Forelimb muscle (tissue), 1 donor: ENCODE measurements at regions not wholly inside any gene's neighbourhood (a gene's known extent, or its start where the extent isn't known, plus 50 kb on each side); places are given as distances from the start of the nearest gene placed in this dataset.

ENCODE experiments used
- DNase-seq: peaks from one replicate; pipeline ENCODE4 v3.0.0-alpha.2; 2013; ENCODE audit warnings: low read depth

DNA sequence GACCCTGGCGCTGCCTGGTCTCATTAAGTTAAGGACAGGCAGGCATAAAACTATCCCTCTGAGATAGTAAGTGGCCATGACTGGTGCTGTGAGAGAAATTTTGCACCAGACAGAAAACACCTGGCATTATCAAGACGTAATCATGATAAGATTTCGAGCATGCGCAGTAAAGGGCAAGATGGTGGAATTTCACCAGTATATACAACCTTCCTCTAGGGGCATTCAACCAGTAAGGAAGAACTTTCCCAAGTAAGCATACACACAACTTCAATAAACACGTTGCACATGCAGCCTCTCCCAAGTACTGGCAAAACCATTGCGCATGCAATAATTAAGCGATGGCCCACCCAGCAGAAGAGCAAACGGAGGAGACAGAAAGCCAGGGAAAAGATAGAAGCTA is 1376.4 kb upstream of the CRIM1 start:
- DNase-seq: no peak

- DNase-seq: no peak
These were observed 1362.7 kb upstream of the FAM98A start for GRCh38 chr2:34961822-34962221.

DNA sequence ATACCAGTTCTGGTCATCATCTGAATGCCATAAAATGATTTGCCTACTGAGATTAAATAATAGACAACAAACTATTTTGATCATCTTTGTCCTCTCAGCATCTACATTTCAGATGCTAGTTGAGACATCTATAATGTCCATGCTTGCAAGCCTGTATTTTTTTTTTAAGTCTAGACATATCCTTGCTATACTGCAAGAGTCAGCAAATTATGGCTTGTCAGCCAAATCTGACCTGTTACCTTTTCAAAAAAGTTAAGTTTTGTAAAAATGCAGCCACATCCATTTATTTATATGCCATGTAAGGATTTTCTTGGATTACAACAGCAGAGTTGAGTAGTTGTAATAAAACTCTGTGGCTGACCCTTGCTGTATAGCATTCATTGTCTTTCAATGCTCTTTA is 1355.7 kb upstream of the FAM98A start:
- no peak for DNase-seq

GRCh38 chr2:34950797-34951196 is 1351.7 kb upstream of the FAM98A start:
- DNase-seq: no peak

DNA sequence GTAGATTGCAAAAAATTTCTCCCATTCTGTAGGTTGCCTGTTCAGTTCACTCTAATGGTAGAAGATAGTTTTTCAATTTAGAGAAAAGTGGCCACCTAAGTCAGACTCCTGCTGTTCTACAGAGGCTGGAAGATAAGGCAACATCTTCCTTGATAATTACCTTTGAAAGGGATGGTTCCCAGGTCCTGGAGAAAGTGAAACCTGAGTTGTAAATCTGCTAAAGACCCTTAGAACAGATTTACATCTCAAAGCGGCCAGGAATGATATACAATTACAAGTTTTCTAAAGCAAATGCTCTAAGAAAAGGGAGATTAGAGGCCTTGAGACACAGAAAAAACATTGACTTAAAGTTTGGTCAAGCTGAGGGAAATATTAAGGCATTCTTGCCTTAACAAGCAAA is 1350.2 kb upstream of the FAM98A start:
- DNase-seq: no peak

GRCh38 chr2:34936089-34936488 is 1337.0 kb upstream of the FAM98A start:
- DNase-seq: no peak

DNA sequence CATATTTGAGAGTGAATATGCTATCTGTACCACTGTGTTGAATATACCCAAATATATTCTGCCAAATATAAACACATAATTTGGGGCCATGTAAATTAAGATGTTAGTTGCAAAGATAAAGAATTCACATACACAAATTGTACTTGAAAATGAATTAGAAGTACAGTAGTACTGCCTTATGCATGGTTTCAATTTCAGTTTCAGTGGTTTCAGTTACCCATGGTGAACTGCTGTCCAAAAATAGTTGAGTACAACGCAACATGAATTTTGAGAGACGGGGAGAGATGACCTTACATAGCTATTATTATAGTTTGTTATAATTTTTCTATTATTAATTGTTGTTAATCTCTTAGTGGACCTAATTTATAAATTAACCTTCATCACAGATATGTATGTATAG is 1313.0 kb upstream of the FAM98A start:
- no peak for DNase-seq

GRCh38 chr2:34909992-34910705 is 1311.0 kb upstream of the FAM98A start:
- DNase-seq: peak; percentile 9

DNA sequence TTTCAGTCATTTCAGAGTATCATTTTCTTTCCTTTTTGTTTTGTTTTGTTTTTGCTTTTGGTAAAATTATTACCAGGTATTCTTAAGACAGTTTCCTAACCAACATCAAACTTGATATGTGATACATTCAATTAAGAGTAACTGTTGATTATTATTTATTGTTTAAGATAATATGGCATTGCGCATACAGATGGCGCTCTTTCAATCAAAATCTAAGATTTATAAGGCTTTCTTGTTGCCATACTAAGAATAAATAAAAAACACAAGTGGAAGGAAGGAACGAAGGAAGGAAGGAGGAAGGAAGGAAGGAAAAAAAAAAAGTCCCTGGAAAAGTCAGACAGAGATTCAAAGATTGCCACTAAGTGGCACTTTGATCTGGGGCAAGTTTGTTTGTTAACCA is 1308.7 kb upstream of the FAM98A start:
- no peak for DNase-seq

DNA sequence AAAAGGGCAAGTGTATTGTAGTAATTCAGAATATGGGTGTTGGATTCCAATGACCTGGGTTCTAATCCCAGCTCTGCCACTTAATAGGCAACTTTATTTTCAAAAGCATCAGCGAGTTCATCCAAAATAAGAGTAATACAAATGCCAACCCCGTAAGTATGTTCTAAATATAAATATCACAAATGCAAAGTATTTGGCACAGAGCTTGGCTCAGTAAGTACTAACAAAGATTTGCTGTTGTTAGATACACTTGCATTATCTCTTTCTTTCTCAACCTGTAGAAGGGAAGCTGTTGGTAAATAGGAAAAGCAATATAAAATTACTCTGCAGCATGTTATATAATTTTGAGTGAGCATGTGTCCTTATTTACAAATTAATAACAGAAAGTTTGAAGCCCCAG is 1302.6 kb upstream of the FAM98A start:
- DNase-seq: no peak

DNA sequence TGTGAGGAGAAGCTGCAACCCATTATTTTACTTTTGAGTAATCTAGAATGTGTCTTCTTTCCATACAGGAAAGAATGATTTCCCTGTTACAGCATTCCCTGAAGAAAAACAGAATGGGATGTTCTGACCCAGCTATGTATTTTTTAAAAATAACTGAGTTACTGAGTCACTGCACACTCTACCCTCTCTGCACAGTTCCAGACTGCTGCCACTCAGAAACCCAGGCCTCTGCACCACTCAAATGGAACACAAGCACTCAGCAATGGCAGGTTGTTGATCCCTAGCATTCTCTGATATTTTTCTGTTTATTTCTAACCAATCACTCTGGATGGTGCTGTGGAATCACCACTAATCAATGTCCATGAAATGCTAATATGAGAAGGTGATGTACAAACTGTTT is 1300.0 kb upstream of the FAM98A start:
- DNase-seq: no peak

- DNase-seq: no peak
These were observed 1293.7 kb upstream of the FAM98A start for GRCh38 chr2:34892766-34893165.

DNA sequence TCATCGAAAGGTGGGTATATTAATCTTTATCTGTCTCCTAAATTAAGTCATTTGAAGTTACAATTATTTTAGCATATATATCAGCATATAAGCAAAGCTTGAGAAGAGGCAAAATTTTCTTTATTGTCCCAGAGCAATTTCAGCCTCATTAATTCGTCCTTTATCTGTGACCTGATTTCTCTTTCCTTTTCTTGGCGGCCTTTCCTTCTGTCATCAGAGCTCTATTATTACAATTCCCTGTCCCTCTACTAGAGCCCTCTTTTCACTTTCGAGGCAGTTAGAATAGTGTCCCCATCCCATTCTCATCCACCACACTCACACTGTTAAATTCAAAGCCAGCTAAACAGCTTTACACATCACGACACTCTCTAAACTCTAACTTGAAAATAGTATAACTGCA is 1293.2 kb upstream of the FAM98A start:
- DNase-seq: no peak

GRCh38 chr2:34875091-34875745 is 1276.1 kb upstream of the FAM98A start:
- DNase-seq: peak; percentile 4

DNA sequence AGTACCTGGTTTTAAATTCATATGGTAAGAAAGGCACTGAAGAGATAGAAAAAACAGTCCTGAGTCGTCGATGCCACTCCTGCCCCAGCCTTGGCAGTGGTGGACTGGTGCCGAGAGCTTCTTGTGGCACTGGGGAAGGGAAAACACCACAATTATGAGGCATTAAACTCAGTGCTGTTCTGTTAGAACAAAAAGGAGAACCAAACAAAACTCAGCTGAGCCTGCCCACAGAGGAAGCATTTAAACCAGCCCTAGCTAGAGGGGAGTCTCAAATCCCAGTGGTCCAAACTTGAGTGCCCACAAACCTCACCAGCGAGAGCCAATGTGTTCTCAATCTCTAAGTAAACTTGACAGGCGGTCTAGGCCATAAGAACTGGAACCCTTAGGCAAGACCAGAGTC is 1254.5 kb upstream of the FAM98A start:
- DNase-seq: no peak

DNA sequence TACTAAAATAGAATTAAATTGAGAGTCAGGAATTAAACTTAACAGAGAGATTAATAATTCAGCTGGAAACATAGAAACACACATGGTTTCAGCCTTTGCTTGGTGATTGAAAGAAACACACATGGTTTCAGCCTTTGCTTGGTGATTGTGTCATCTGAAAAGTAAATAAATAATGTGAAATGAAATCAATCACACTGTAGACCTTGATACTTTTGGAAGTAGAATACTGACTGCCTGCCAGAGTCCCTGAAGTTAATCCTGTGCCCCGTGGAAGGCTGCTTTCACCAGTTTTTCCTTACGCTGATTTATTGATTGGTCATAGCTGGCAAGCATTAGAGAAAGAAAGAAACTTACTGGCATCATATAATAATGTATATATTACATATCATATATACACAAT is 1252.7 kb upstream of the FAM98A start:
- DNase-seq: no peak

GRCh38 chr2:34849827-34850226 is 1250.7 kb upstream of the FAM98A start:
- DNase-seq: no peak

GRCh38 chr2:34848691-34849090 is 1249.6 kb upstream of the FAM98A start:
- no peak for DNase-seq

GRCh38 chr2:34848132-34848531 is 1249.0 kb upstream of the FAM98A start:
- DNase-seq: no peak

- no peak for DNase-seq
These were observed 1245.5 kb upstream of the FAM98A start for GRCh38 chr2:34844629-34845028.

DNA sequence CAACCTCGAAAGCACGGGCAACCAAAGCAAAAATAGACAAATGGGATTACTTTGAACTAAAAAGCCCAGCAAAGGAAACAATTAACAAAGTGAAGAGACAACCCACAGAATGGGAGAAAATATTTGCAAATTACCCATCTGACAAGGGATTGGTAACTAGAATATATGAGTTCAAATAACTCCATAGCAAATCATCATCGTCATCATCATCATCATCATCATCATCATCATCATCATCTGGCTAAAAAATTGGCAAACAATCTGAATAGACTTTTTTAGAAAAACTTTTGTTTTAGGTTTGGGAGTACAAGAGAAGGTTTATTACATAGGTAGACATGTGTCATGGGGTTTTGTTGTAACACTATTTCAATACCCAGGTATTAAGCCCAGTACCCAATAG is 1239.3 kb upstream of the FAM98A start:
- DNase-seq: no peak

DNA sequence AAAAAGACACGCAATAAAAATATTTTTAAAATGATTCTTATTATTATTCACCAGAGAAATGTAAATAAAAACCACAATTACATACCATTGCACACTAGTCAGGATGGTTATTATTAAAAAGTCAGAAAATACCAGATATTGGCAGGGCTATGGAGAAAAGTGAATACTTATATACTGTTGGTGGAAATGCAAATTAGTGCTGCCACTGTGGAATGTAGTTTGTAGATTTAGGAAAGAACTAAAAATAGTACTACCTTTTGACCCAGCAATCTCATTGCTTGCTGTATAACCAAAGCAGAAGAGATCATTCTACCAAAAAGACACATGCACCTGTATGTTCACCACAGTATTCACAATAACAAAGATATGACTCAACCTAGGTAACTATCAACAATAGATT is 1237.3 kb upstream of the FAM98A start:
- DNase-seq: no peak

- no peak for DNase-seq
These were observed 1232.0 kb upstream of the FAM98A start for GRCh38 chr2:34831096-34831495.

DNA sequence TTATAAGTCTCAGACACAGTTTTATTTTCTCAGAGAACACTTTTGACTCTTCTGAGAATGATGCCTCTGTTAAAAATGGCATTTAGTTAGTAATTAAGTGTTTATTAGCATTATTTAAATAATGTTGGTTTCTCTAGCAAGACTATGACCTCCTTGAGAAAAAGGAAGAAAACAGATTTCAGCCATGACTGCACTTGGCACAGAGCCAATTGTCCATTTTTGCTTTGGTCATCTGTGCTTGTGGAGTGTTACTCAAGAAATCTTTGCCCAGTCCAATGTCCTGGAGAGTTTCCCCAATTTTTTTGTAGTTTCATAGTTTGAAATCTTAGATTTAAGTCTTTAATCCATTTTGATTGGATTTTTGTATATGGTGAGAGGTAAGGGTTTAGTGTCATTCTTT is 1229.4 kb upstream of the FAM98A start:
- DNase-seq: no peak
